Smooth muscle cell (in vitro differentiated cells): ENCODE measurements at regions not wholly inside any gene's neighbourhood (a gene's known extent, or its start where the extent isn't known, plus 50 kb on each side); places are given as distances from the start of the nearest gene placed in this dataset.

Experiments
- DNase-seq: peaks from one replicate; lab custom pipeline; 2025; ENCODE audit not compliant: unreplicated experiment; lab: John Stamatoyannopoulos, UW
- H2AFZ ChIP-seq: fragments of 200-600 bp; sonication (generic); 2 replicates; pipeline ENCODE4 v1.6.0; 2016; ENCODE audit warnings: antibody characterized with exemption, low read depth, mild to moderate bottlenecking
- H3F3A ChIP-seq: fragments of 200-600 bp; sonication (generic); 2 replicates; pipeline ENCODE4 v1.6.0; 2017; ENCODE audit warnings: antibody characterized with exemption, low read depth
- H3K27ac ChIP-seq: fragments of 200-600 bp; sonication (generic); 2 replicates; pipeline ENCODE4 v1.5.1; 2016; ENCODE audit warnings: low read depth, mild to moderate bottlenecking
- H3K27me3 ChIP-seq: fragments of 200-600 bp; sonication (generic); 2 replicates; pipeline ENCODE4 v1.6.1; 2016; ENCODE audit warnings: low read depth, mild to moderate bottlenecking
- H3K36me3 ChIP-seq: fragments of 200-600 bp; sonication (generic); 2 replicates; pipeline ENCODE4 v1.5.1; 2016; ENCODE audit warnings: low read depth
- H3K4me1 ChIP-seq: fragments of 200-600 bp; sonication (generic); 2 replicates; pipeline ENCODE4 v1.5.1; 2016; ENCODE audit warnings: low read depth
- H3K4me2 ChIP-seq: fragments of 200-600 bp; sonication (generic); 2 replicates; pipeline ENCODE4 v1.6.0; 2016; ENCODE audit warnings: mild to moderate bottlenecking
- H3K4me3 ChIP-seq: fragments of 200-600 bp; sonication (generic); 2 replicates; pipeline ENCODE4 v1.5.1; 2016; ENCODE audit warnings: mild to moderate bottlenecking
- H3K79me2 ChIP-seq: fragments of 200-600 bp; sonication (generic); 2 replicates; pipeline ENCODE4 v1.6.0; 2016; ENCODE audit warnings: low read depth, mild to moderate bottlenecking
- H3K9ac ChIP-seq: fragments of 200-600 bp; sonication (generic); 2 replicates; pipeline ENCODE4 v1.6.0; 2016; ENCODE audit warnings: low read depth
- H3K9me3 ChIP-seq: fragments of 200-600 bp; sonication (generic); replicated peaks from 2 replicates; pipeline ENCODE4 v1.5.1; 2016; ENCODE audit warnings: low read depth
- H4K20me1 ChIP-seq: fragments of 200-600 bp; sonication (generic); 2 replicates; pipeline ENCODE4 v1.6.0; 2016; ENCODE audit warnings: low read depth
- CTCF ChIP-seq: fragments of 200-600 bp; sonication (generic); IDR thresholded peaks from 2 replicates; pipeline ENCODE4 v1.5.1; 2017; ENCODE audit warnings: borderline replicate concordance, mild to moderate bottlenecking, antibody characterized with exemption; ENCODE audit not compliant: insufficient read depth, poor library complexity, severe bottlenecking
- WGBS: methylation state at CpG from one replicate; pipeline ENCODE4 v1.1.7; 2016; ENCODE audit warnings: low lambda C conversion rate; 5-methylcytosine and 5-hydroxymethylcytosine counted together

- DNase-seq, result no peak
- Histone ChIP-seq H3K27me3 (no peaks in the 10 kb centered on the region), H3K4me1 (peaks cover 26% of the 10 kb centered on the region), H3K36me3 (no peaks in the 10 kb centered on the region), H3K9ac (no peak overlapping the region), H2AFZ (no peak overlapping the region), H3K4me3 (no peak overlapping the region), H3K27ac (no peak overlapping the region), H3K9me3 (no peaks in the 10 kb centered on the region), H3K79me2 (no peaks in the 10 kb centered on the region), H4K20me1 (no peaks in the 10 kb centered on the region), H3F3A (no peaks in the 10 kb centered on the region), H3K4me2 (no peak overlapping the region)
- 97% methylated on average over 12 of the region's 12 CpGs for WGBS
- TF ChIP-seq CTCF, result no peak
These were observed 185.4 kb downstream of the FOXO1 start for GRCh38 chr13:40480915-40481516.

GRCh38 chr13:40483601-40484000, 182.8 kb downstream of the FOXO1 start:
- H3K4me3 ChIP-seq, result no peak overlapping the region
- no peak overlapping the region for H3K27ac ChIP-seq
- H3K9ac ChIP-seq, result no peak overlapping the region
- DNase-seq, result no peak
- H3K4me2 ChIP-seq, result no peak overlapping the region
- no peaks in the 10 kb centered on the region for H3F3A ChIP-seq
- H3K4me1 ChIP-seq, result peaks cover 5% of the 10 kb centered on the region
- H3K79me2 ChIP-seq, result no peaks in the 10 kb centered on the region
- no peaks in the 10 kb centered on the region for H4K20me1 ChIP-seq
- no peaks in the 10 kb centered on the region for H3K9me3 ChIP-seq
- TF ChIP-seq CTCF, result no peak
- no peak overlapping the region for H2AFZ ChIP-seq
- no peaks in the 10 kb centered on the region for H3K36me3 ChIP-seq
- 95% methylated on average over 13 of the region's 13 CpGs for WGBS
- no peaks in the 10 kb centered on the region for H3K27me3 ChIP-seq

- no peaks in the 10 kb centered on the region for H3F3A ChIP-seq
- H3K79me2 ChIP-seq, result no peaks in the 10 kb centered on the region
- H3K27me3 ChIP-seq, result no peaks in the 10 kb centered on the region
- no peaks in the 10 kb centered on the region for H3K9me3 ChIP-seq
- no peak for DNase-seq
- no peak overlapping the region for H2AFZ ChIP-seq
- H3K36me3 ChIP-seq, result no peaks in the 10 kb centered on the region
- 76% methylated on average over 14 of the region's 14 CpGs for WGBS
- no peaks in the 10 kb centered on the region for H4K20me1 ChIP-seq
- no peak overlapping the region for H3K4me3 ChIP-seq
- no peak overlapping the region for H3K27ac ChIP-seq
- H3K9ac ChIP-seq, result no peak overlapping the region
- no peak overlapping the region for H3K4me2 ChIP-seq
- peaks cover 5% of the 10 kb centered on the region for H3K4me1 ChIP-seq
- no peak for TF ChIP-seq CTCF
These were observed 182.2 kb downstream of the FOXO1 start for GRCh38 chr13:40484101-40484800.

- no peaks in the 10 kb centered on the region for H4K20me1 ChIP-seq
- no peaks in the 10 kb centered on the region for H3K79me2 ChIP-seq
- no peak overlapping the region for H3K27ac ChIP-seq
- H2AFZ ChIP-seq, result no peak overlapping the region
- H3K4me1 ChIP-seq, result peaks cover 5% of the 10 kb centered on the region
- H3K4me3 ChIP-seq, result no peak overlapping the region
- TF ChIP-seq CTCF, result no peak
- H3F3A ChIP-seq, result no peaks in the 10 kb centered on the region
- H3K4me2 ChIP-seq, result no peak overlapping the region
- H3K27me3 ChIP-seq, result no peaks in the 10 kb centered on the region
- WGBS, result 90% methylated on average over 7 of the region's 7 CpGs
- H3K9me3 ChIP-seq, result no peaks in the 10 kb centered on the region
- H3K9ac ChIP-seq, result no peak overlapping the region
- no peaks in the 10 kb centered on the region for H3K36me3 ChIP-seq
- no peak for DNase-seq
These were observed 181.5 kb downstream of the FOXO1 start for GRCh38 chr13:40484974-40485373.
